SK-N-SH (cell line): ENCODE measurements at regions not wholly inside any gene's neighbourhood (a gene's known extent, or its start where the extent isn't known, plus 50 kb on each side); places are given as distances from the start of the nearest gene placed in this dataset.

ENCODE experiments used
- CTCF ChIA-PET: fragments of 300-600, 350-600 bp; formaldehyde crosslinking; extraction: SDS; loops from one replicate; lab custom pipeline; 2021; lab: Yijun Ruan, JAX
- POLR2A ChIA-PET: fragments of 350-600 bp; sonication (Branson Sonifier 250); formaldehyde crosslinking; extraction: SDS; loops from one replicate; lab custom pipeline; 2020; ENCODE audit warnings: antibody characterized with exemption, inconsistent platforms; lab: Yijun Ruan, JAX
- DNase-seq: peaks from one replicate; pipeline ENCODE4 v3.0.0; 2012
- H2AFZ ChIP-seq: fragments of 200-600 bp; sonication (generic); 2 replicates; pipeline ENCODE4 v1.8.1; 2016; ENCODE audit warnings: antibody characterized with exemption, mild to moderate bottlenecking, low read depth
- H3F3A ChIP-seq: fragments of 200-600 bp; sonication (generic); replicated peaks from 2 replicates; pipeline ENCODE3; 2016; ENCODE audit warnings: antibody characterized with exemption, mild to moderate bottlenecking; ENCODE audit not compliant: insufficient read depth
- H3K27ac ChIP-seq, 2 experiments: fragments of 200-500 bp in 1 of 2; fragments of 200-600 bp in 1 of 2; sonication (Bioruptor generic) in 1 of 2; sonication (generic), shearing (Covaris generic) in 1 of 2; 2 replicates each; pipeline versions ENCODE4 v1.5.1 to v1.6.1; 2014 to 2016; ENCODE audit warnings: low read depth in 2 of 2, inconsistent platforms in 1 of 2, low read length in 1 of 2, mild to moderate bottlenecking in 1 of 2, mixed read lengths in 1 of 2
- H3K27me3 ChIP-seq: fragments of 200-600 bp; sonication (generic), shearing (Covaris generic); 2 replicates; pipeline ENCODE4 v1.6.1; 2016; ENCODE audit warnings: mixed run types; ENCODE audit not compliant: insufficient read depth
- H3K36me3 ChIP-seq, 2 experiments: fragments of 200-500 bp in 1 of 2; fragments of 200-600 bp in 1 of 2; sonication (Bioruptor generic) in 1 of 2; sonication (generic) in 1 of 2; replicated peaks in 1 of 2; 2 replicates each; pipeline versions ENCODE3 to v1.5.1; 2014 to 2016; ENCODE audit warnings: low read length in 1 of 2, mild to moderate bottlenecking in 1 of 2; ENCODE audit not compliant: insufficient read depth in 2 of 2, control insufficient read depth in 1 of 2
- H3K4me1 ChIP-seq, 2 experiments: fragments of 200-500 bp in 1 of 2; fragments of 200-600 bp in 1 of 2; sonication (Bioruptor generic) in 1 of 2; sonication (generic), shearing (Covaris generic) in 1 of 2; 2 replicates each; pipeline versions ENCODE4 v1.5.1 to v1.6.1; 2014 to 2016; ENCODE audit warnings: low read depth in 1 of 2, low read length in 1 of 2, mixed run types in 1 of 2; ENCODE audit not compliant: insufficient read depth in 2 of 2, control insufficient read depth in 1 of 2
- H3K4me2 ChIP-seq: fragments of 200-600 bp; sonication (generic), shearing (Covaris generic); 2 replicates; pipeline ENCODE4 v1.6.1; 2017; ENCODE audit warnings: mixed run types
- H3K4me3 ChIP-seq, 2 experiments: fragments of 200-500 bp in 1 of 2; fragments of 200-600 bp in 1 of 2; sonication (Bioruptor generic) in 1 of 2; sonication (generic), shearing (Covaris generic) in 1 of 2; 2 replicates each; pipeline versions ENCODE4 v1.5.1 to v1.8.1; 2014 to 2016; ENCODE audit warnings: low read depth in 2 of 2, inconsistent platforms in 1 of 2, low read length in 1 of 2, mild to moderate bottlenecking in 1 of 2, mixed read lengths in 1 of 2, moderate library complexity in 1 of 2
- H3K79me2 ChIP-seq: fragments of 200-600 bp; sonication (generic); 2 replicates; pipeline ENCODE4 v1.8.1; 2017; ENCODE audit warnings: mild to moderate bottlenecking; ENCODE audit not compliant: insufficient read depth
- H3K9ac ChIP-seq: fragments of 200-600 bp; sonication (generic); 2 replicates; pipeline ENCODE4 v1.6.1; 2017; ENCODE audit warnings: mixed run types
- H3K9me2 ChIP-seq: fragments of 200-600 bp; sonication (generic); 2 replicates; pipeline ENCODE4 v1.6.1; 2017; ENCODE audit warnings: mixed run types
- H3K9me3 ChIP-seq: fragments of 200-600 bp; sonication (generic); 2 replicates; pipeline ENCODE4 v1.6.1; 2017; ENCODE audit warnings: mixed run types, mild to moderate bottlenecking, moderate library complexity
- H4K20me1 ChIP-seq: fragments of 200-600 bp; sonication (generic); 2 replicates; pipeline ENCODE4 v1.6.1; 2017; ENCODE audit warnings: mild to moderate bottlenecking, mixed run types; ENCODE audit not compliant: insufficient read depth
- CTCF ChIP-seq: fragments of 200-600 bp; sonication (generic); IDR thresholded peaks from 2 replicates; pipeline ENCODE4 v1.6.1; 2017; ENCODE audit warnings: antibody characterized with exemption, mild to moderate bottlenecking, moderate library complexity
- EP300 ChIP-seq, 2 experiments: IDR thresholded peaks; 2 replicates each; pipeline versions ENCODE4 v1.4.0 to v1.6.1; 2012; ENCODE audit warnings: borderline replicate concordance in 1 of 2, low read depth in 1 of 2, low read length in 1 of 2
- EZH2phosphoT487 ChIP-seq: fragments of 200-600 bp; sonication (generic); IDR thresholded peaks from 2 replicates; pipeline ENCODE4 v1.6.1; 2017; ENCODE audit warnings: low read depth, mixed run types, mild to moderate bottlenecking, antibody characterized with exemption, moderate library complexity, borderline replicate concordance
- FOXM1 ChIP-seq: IDR thresholded peaks from 2 replicates; pipeline ENCODE4 v1.4.0; 2012; ENCODE audit warnings: low read depth, mild to moderate bottlenecking
- GABPA ChIP-seq: IDR thresholded peaks from 2 replicates; pipeline ENCODE4 v1.4.0; 2012; ENCODE audit warnings: low read depth, mild to moderate bottlenecking
- GATA2 ChIP-seq: sonication (generic); formaldehyde crosslinking; IDR thresholded peaks from 2 replicates; pipeline ENCODE4 v1.5.0; 2020; ENCODE audit warnings: mild to moderate bottlenecking, missing genetic modification reagents
- IRF3 ChIP-seq: fragments of 150-350 bp; IDR thresholded peaks from 2 replicates; pipeline ENCODE4 v1.6.1; 2016; ENCODE audit warnings: mild to moderate bottlenecking, low read depth, low read length
- MAX ChIP-seq: IDR thresholded peaks from 2 replicates; pipeline ENCODE4 v1.4.0; 2012; ENCODE audit warnings: low read depth
- MEF2A ChIP-seq: IDR thresholded peaks from 2 replicates; pipeline ENCODE4 v1.4.0; 2012; ENCODE audit warnings: low read depth, borderline replicate concordance
- MXI1 ChIP-seq: IDR thresholded peaks from 2 replicates; pipeline ENCODE4 v1.6.1; 2012; ENCODE audit warnings: mild to moderate bottlenecking, low read depth, low read length, improper control_type of control experiment
- NFIC ChIP-seq: IDR thresholded peaks from 2 replicates; pipeline ENCODE4 v1.4.0; 2012; ENCODE audit warnings: borderline replicate concordance
- NRF1 ChIP-seq: IDR thresholded peaks from 2 replicates; pipeline ENCODE4 v1.6.1; 2012; ENCODE audit warnings: low read depth, mild to moderate bottlenecking, low read length
- PBX3 ChIP-seq: IDR thresholded peaks from 2 replicates; pipeline ENCODE4; 2012
- POLR2AphosphoS5 ChIP-seq: IDR thresholded peaks from 2 replicates; pipeline ENCODE4 v1.6.1; 2012; ENCODE audit warnings: low read depth, low read length
- RCOR1 ChIP-seq: fragments of 150-350 bp; IDR thresholded peaks from 2 replicates; pipeline ENCODE4 v1.6.1; 2017; ENCODE audit warnings: antibody characterized with exemption, low read length
- RFX5 ChIP-seq: IDR thresholded peaks from 2 replicates; pipeline ENCODE4 v1.6.1; 2012; ENCODE audit warnings: mild to moderate bottlenecking, improper control_type of control experiment, low read length
- SIN3A ChIP-seq: IDR thresholded peaks from 2 replicates; pipeline ENCODE4 v1.6.1; 2012; ENCODE audit warnings: low read depth, mild to moderate bottlenecking, low read length, moderate library complexity, borderline replicate concordance
- TAF1 ChIP-seq: IDR thresholded peaks from 2 replicates; pipeline ENCODE4 v1.6.1; 2012; ENCODE audit warnings: low read depth, mild to moderate bottlenecking, low read length, moderate library complexity, borderline replicate concordance
- TCF12 ChIP-seq: IDR thresholded peaks from 2 replicates; pipeline ENCODE4 v1.4.0; 2012
- TEAD4 ChIP-seq: IDR thresholded peaks from 2 replicates; pipeline ENCODE4 v1.4.0; 2012; ENCODE audit warnings: mild to moderate bottlenecking, borderline replicate concordance; ENCODE audit not compliant: insufficient read depth
- WGBS: methylation state at CpG from one replicate; pipeline ENCODE4 v1.1.6; 2017; ENCODE audit warnings: low lambda C conversion rate; 5-methylcytosine and 5-hydroxymethylcytosine counted together

GRCh38 chrX:23503835-23504539, 163.3 kb upstream of the PRDX4 start (continued):
- TF ChIP-seq SIN3A (no peak), NRF1 (no peak), POLR2AphosphoS5 (no peak), RFX5 (no peak), IRF3 (no peak), GATA2 (CRISPR knock-in tag) (no peak), TCF12 (peak; percentile 79), MAX (no peak)

- Histone ChIP-seq H3K9me2 (no peaks in the 10 kb centered on the region), H3K79me2 (no peaks in the 10 kb centered on the region), H4K20me1 (no peaks in the 10 kb centered on the region), H2AFZ (no peak overlapping the region), H3K9me3 (no peaks in the 10 kb centered on the region), H3K27me3 (no peaks in the 10 kb centered on the region), H3K4me2 (no peak overlapping the region), H3K36me3 (no peaks in the 10 kb centered on the region), H3F3A (no peaks in the 10 kb centered on the region), H3K27ac (no peak overlapping the region), H3K4me1 (no peaks in the 10 kb centered on the region), H3K4me3 (no peak overlapping the region), H3K9ac (no peak overlapping the region)
- ChIA-PET CTCF (interaction anchor here (2.1 kb wide), 1 partner anchor 11 kb away, joined by 8 read pairs; no protein-coding TSS in a partner anchor), POLR2A (no interaction called here)
- 40% methylated on average over 6 of the region's 6 CpGs for WGBS
- DNase-seq, result no peak
- TF ChIP-seq RCOR1, result no peak
- TF ChIP-seq CTCF, result no peak
- no peak for TF ChIP-seq SIN3A
- no peak for TF ChIP-seq PBX3
- TF ChIP-seq TEAD4, result no peak
- no peak for TF ChIP-seq EZH2phosphoT487
- no peak for TF ChIP-seq TAF1
- no peak for TF ChIP-seq MEF2A
- no peak for TF ChIP-seq GABPA
- no peak for TF ChIP-seq FOXM1
- no peak for TF ChIP-seq NFIC
- TF ChIP-seq EP300 (IDR thresholded peaks at IDR 0.05; ENCODE audit: borderline replicate concordance in 1 of 2, low read depth in 1 of 2, low read length in 1 of 2), result no peak
- TF ChIP-seq MXI1, result no peak
These were observed 162.8 kb upstream of the PRDX4 start for GRCh38 chrX:23504540-23504884.
